H1 (cell line): ENCODE measurements at regions not wholly inside any gene's neighbourhood (a gene's known extent, or its start where the extent isn't known, plus 50 kb on each side); places are given as distances from the start of the nearest gene placed in this dataset.

Source experiments
- CHD7 ChIP-seq: fragments of 300-600 bp; sonication (generic); IDR thresholded peaks from 2 replicates; pipeline ENCODE4 v1.7.1; 2012; ENCODE audit warnings: low read length, moderate library complexity, mild to moderate bottlenecking, inconsistent platforms; ENCODE audit not compliant: insufficient replicate concordance
- EZH2 ChIP-seq: fragments of 200-600 bp; sonication (generic); IDR thresholded peaks from 2 replicates; pipeline ENCODE4 v1.7.1; 2012; ENCODE audit warnings: low read depth, mild to moderate bottlenecking, moderate library complexity, low read length, inconsistent platforms; ENCODE audit not compliant: severe bottlenecking
- MAX ChIP-seq: IDR thresholded peaks from 2 replicates; pipeline ENCODE4 v1.6.1; 2012; ENCODE audit warnings: inconsistent platforms
- NRF1 ChIP-seq: IDR thresholded peaks from 2 replicates; pipeline ENCODE4 v1.6.1; 2011; ENCODE audit warnings: mild to moderate bottlenecking, low read depth, low read length, improper control_type of control experiment
- RFX5 ChIP-seq: IDR thresholded peaks from 2 replicates; pipeline ENCODE4 v1.6.1; 2011; ENCODE audit warnings: low read depth, low read length, improper control_type of control experiment, borderline replicate concordance
- SRF ChIP-seq: IDR thresholded peaks from 2 replicates; pipeline ENCODE4 v1.6.1; 2011; ENCODE audit warnings: mild to moderate bottlenecking, low read depth, low read length, moderate library complexity
- SUZ12 ChIP-seq: fragments of 200-600 bp; sonication (generic); IDR thresholded peaks from 2 replicates; pipeline ENCODE4 v1.6.1; 2012; ENCODE audit warnings: mild to moderate bottlenecking, inconsistent platforms, low read length, moderate library complexity, mixed read lengths
- USF2 ChIP-seq: IDR thresholded peaks from 2 replicates; pipeline ENCODE4 v1.6.1; 2011; ENCODE audit warnings: low read length, improper control_type of control experiment

- TF ChIP-seq CHD7 (no peak), USF2 (no peak), RFX5 (no peak), EZH2 (no peak), NRF1 (no peak), MAX (no peak), SUZ12 (no peak), SRF (no peak)
These were observed 512.2 kb upstream of the TNC start (continued) for GRCh38 chr9:115629879-115630840.
